A673 (cell line): ENCODE measurements at regions not wholly inside any gene's neighbourhood (a gene's known extent, or its start where the extent isn't known, plus 50 kb on each side); places are given as distances from the start of the nearest gene placed in this dataset.

Experiments
- CTCF ChIP-seq: fragments of 300-800, 200-600 bp; sonication (generic); conservative IDR thresholded peaks from 2 replicates; pipeline ENCODE4 v1.5.1; 2017; ENCODE audit warnings: low read depth, mild to moderate bottlenecking, antibody characterized with exemption, low read length, moderate library complexity, mixed read lengths
- EZH2 ChIP-seq: fragments of 200-600 bp; sonication (generic); IDR thresholded peaks from 2 replicates; pipeline ENCODE4 v1.6.1; 2017; ENCODE audit warnings: borderline replicate concordance, low read depth, mild to moderate bottlenecking, mixed read lengths, antibody characterized with exemption, low read length; ENCODE audit not compliant: poor library complexity, severe bottlenecking

- TF ChIP-seq CTCF, result no peak
- no peak for TF ChIP-seq EZH2
These were observed 541.6 kb downstream of the SLC4A3 start for GRCh38 chr2:220168891-220169546.
